IMR-90 (cell line): ENCODE measurements at regions not wholly inside any gene's neighbourhood (a gene's known extent, or its start where the extent isn't known, plus 50 kb on each side); places are given as distances from the start of the nearest gene placed in this dataset.

Source experiments
- ATAC-seq: fragments of 200-7000 bp; cut with Tn5 transposase; 2 replicates; pipeline ENCODE4 v1.9.1; 2020; ENCODE audit warnings: low read depth, mild to moderate bottlenecking, moderate library complexity
- BruUV-seq: library from RNA; stranded (reverse); fragments of 400-500 nt; replicated peaks from 2 replicates; lab custom pipeline; 2021; lab: Mats Ljungman, UMichigan
- CTCF ChIA-PET: fragments of 300-600 bp; formaldehyde crosslinking; extraction: SDS; loops from one replicate; lab custom pipeline; 2021; ENCODE audit warnings: antibody characterized with exemption; lab: Yijun Ruan, JAX
- POLR2A ChIA-PET: fragments of 300-600 bp; sonication (Branson Sonifier 250); formaldehyde crosslinking; loops from one replicate; lab custom pipeline; 2022; ENCODE audit warnings: antibody characterized with exemption; ENCODE audit not compliant: unreplicated experiment; lab: Charles Lee
- DNase-seq: peaks from one replicate; pipeline ENCODE4 v3.0.0; 2013
- H2AFZ ChIP-seq: replicated peaks from 2 replicates; pipeline ENCODE3; 2013; ENCODE audit warnings: low read length, mild to moderate bottlenecking; ENCODE audit not compliant: poor library complexity
- H2AK5ac ChIP-seq: 2 replicates; pipeline ENCODE4 v1.6.1; 2013; ENCODE audit warnings: low read depth, low read length, inconsistent platforms
- H2AK9ac ChIP-seq: replicated peaks from 2 replicates; pipeline ENCODE3; 2013; ENCODE audit warnings: mild to moderate bottlenecking, low read depth, low read length, moderate library complexity; ENCODE audit not compliant: poor library complexity
- H2BK120ac ChIP-seq: 2 replicates; pipeline ENCODE4 v1.6.1; 2013; ENCODE audit warnings: low read depth, low read length, inconsistent platforms
- H2BK15ac ChIP-seq: 3 replicates; pipeline ENCODE4 v1.6.1; 2013; ENCODE audit warnings: low read depth, low read length, inconsistent platforms
- H2BK20ac ChIP-seq: 2 replicates; pipeline ENCODE4 v1.6.1; 2013; ENCODE audit warnings: low read depth, mild to moderate bottlenecking, inconsistent platforms, low read length, moderate library complexity
- H2BK5ac ChIP-seq: 2 replicates; pipeline ENCODE4 v1.6.1; 2013; ENCODE audit warnings: mild to moderate bottlenecking, low read depth, low read length, inconsistent platforms; ENCODE audit not compliant: poor library complexity, severe bottlenecking
- H3K14ac ChIP-seq: replicated peaks from 2 replicates; pipeline ENCODE4 v1.6.1; 2013; ENCODE audit warnings: low read depth, low read length, inconsistent platforms
- H3K18ac ChIP-seq: 2 replicates; pipeline ENCODE4 v1.6.1; 2013; ENCODE audit warnings: low read depth, low read length, control low read depth
- H3K23ac ChIP-seq: 2 replicates; pipeline ENCODE4 v1.6.1; 2013; ENCODE audit warnings: low read depth, low read length, inconsistent platforms
- H3K27ac ChIP-seq: 2 replicates; pipeline ENCODE4 v1.5.1; 2013; ENCODE audit warnings: mild to moderate bottlenecking, control low read depth, low read length; ENCODE audit not compliant: insufficient read depth
- H3K27me3 ChIP-seq: 2 replicates; pipeline ENCODE4 v1.6.1; 2013; ENCODE audit warnings: low read length; ENCODE audit not compliant: control insufficient read depth, insufficient read depth
- H3K36me3 ChIP-seq: 2 replicates; pipeline ENCODE4 v1.6.1; 2013; ENCODE audit warnings: low read length, mixed read lengths; ENCODE audit not compliant: control insufficient read depth, insufficient read depth
- H3K4ac ChIP-seq: 2 replicates; pipeline ENCODE4 v1.6.1; 2013; ENCODE audit warnings: low read depth, low read length, inconsistent platforms
- H3K4me1 ChIP-seq: 2 replicates; pipeline ENCODE4 v1.6.1; 2013; ENCODE audit warnings: low read length, mixed read lengths; ENCODE audit not compliant: control insufficient read depth, insufficient read depth
- H3K4me2 ChIP-seq: 2 replicates; pipeline ENCODE4 v1.6.1; 2013; ENCODE audit warnings: low read depth, mild to moderate bottlenecking, control low read depth, low read length, moderate library complexity
- H3K4me3 ChIP-seq: 2 replicates; pipeline ENCODE4 v1.5.1; 2013; ENCODE audit warnings: low read depth, mild to moderate bottlenecking, control low read depth, low read length, moderate library complexity; ENCODE audit not compliant: insufficient read depth
- H3K56ac ChIP-seq: 2 replicates; pipeline ENCODE4 v1.6.1; 2013; ENCODE audit warnings: low read length, inconsistent platforms; ENCODE audit not compliant: insufficient read depth; ENCODE audit errors: extremely low read depth
- H3K79me1 ChIP-seq, 2 experiments: 2 replicates each; pipeline ENCODE4 v1.6.1; 2013; ENCODE audit warnings: low read length in 2 of 2, inconsistent platforms in 1 of 2, low read depth in 1 of 2
- H3K9ac ChIP-seq: 2 replicates; pipeline ENCODE4 v1.6.1; 2013; ENCODE audit warnings: low read depth, low read length, control low read depth
- H3K9me1 ChIP-seq: 2 replicates; pipeline ENCODE4 v1.6.1; 2013; ENCODE audit warnings: low read length, inconsistent platforms; ENCODE audit not compliant: insufficient read depth
- H3K9me3 ChIP-seq: 2 replicates; pipeline ENCODE4 v1.6.1; 2013; ENCODE audit warnings: low read length; ENCODE audit not compliant: control insufficient read depth, insufficient read depth
- H4K20me1 ChIP-seq: 2 replicates; pipeline ENCODE4 v1.6.1; 2013; ENCODE audit warnings: low read length, inconsistent platforms; ENCODE audit not compliant: insufficient read depth
- H4K5ac ChIP-seq: 2 replicates; pipeline ENCODE4 v1.6.1; 2013; ENCODE audit warnings: mild to moderate bottlenecking, low read depth, low read length, control low read depth
- H4K8ac ChIP-seq, 2 experiments: 2 replicates each; pipeline ENCODE4 v1.6.1; 2013; ENCODE audit warnings: low read depth in 2 of 2, low read length in 2 of 2, control low read depth in 1 of 2, inconsistent platforms in 1 of 2
- H4K91ac ChIP-seq: 2 replicates; pipeline ENCODE4 v1.6.1; 2013; ENCODE audit warnings: low read depth, low read length, inconsistent platforms; ENCODE audit not compliant: insufficient read depth
- BHLHE40 ChIP-seq: fragments of 150-350 bp; IDR thresholded peaks from 2 replicates; pipeline ENCODE4 v1.6.1; 2016; ENCODE audit warnings: mild to moderate bottlenecking, low read depth, low read length
- CEBPB ChIP-seq: IDR thresholded peaks from 2 replicates; pipeline ENCODE4 v1.6.1; 2012; ENCODE audit warnings: low read depth, low read length, improper control_type of control experiment
- CHD1 ChIP-seq: IDR thresholded peaks from 2 replicates; pipeline ENCODE4 v1.6.1; 2012; ENCODE audit warnings: low read depth, low read length, improper control_type of control experiment
- CTCF ChIP-seq: conservative IDR thresholded peaks from 2 replicates; pipeline ENCODE4 v1.5.1; 2012; ENCODE audit warnings: mild to moderate bottlenecking, low read depth, low read length, improper control_type of control experiment
- FOS ChIP-seq: fragments of 150-350 bp; IDR thresholded peaks from 2 replicates; pipeline ENCODE4 v1.6.1; 2016; ENCODE audit warnings: low read depth, low read length
- MAFK ChIP-seq: IDR thresholded peaks from 2 replicates; pipeline ENCODE4 v1.6.1; 2012; ENCODE audit warnings: low read depth, low read length, improper control_type of control experiment
- MAZ ChIP-seq: IDR thresholded peaks from 2 replicates; pipeline ENCODE4 v1.6.1; 2012; ENCODE audit warnings: low read depth, mild to moderate bottlenecking, low read length, improper control_type of control experiment, moderate library complexity, borderline replicate concordance
- MXI1 ChIP-seq: IDR thresholded peaks from 2 replicates; pipeline ENCODE4 v1.6.1; 2012; ENCODE audit warnings: low read depth, mild to moderate bottlenecking, low read length, moderate library complexity, borderline replicate concordance
- NFE2L2 ChIP-seq: fragments of 150-350 bp; IDR thresholded peaks from 2 replicates; pipeline ENCODE4 v1.6.1; 2016; ENCODE audit warnings: low read depth, mild to moderate bottlenecking, low read length
- POLR2A ChIP-seq: IDR thresholded peaks from 2 replicates; pipeline ENCODE4 v1.6.1; 2012; ENCODE audit warnings: mild to moderate bottlenecking, low read depth, low read length
- RAD21 ChIP-seq: IDR thresholded peaks from 2 replicates; pipeline ENCODE4 v1.6.1; 2012; ENCODE audit warnings: low read length, improper control_type of control experiment
- RCOR1 ChIP-seq: IDR thresholded peaks from 2 replicates; pipeline ENCODE4 v1.6.1; 2012; ENCODE audit warnings: mild to moderate bottlenecking, low read length, improper control_type of control experiment; ENCODE audit not compliant: insufficient replicate concordance
- RFX5 ChIP-seq: IDR thresholded peaks from 2 replicates; pipeline ENCODE4 v1.8.0; 2012; ENCODE audit warnings: low read depth, mild to moderate bottlenecking, low read length, moderate library complexity
- SMC3 ChIP-seq: fragments of 150-350 bp; IDR thresholded peaks from 2 replicates; pipeline ENCODE4 v1.6.1; 2016; ENCODE audit warnings: low read depth, mild to moderate bottlenecking, antibody characterized with exemption, low read length, moderate library complexity
- WGBS, 2 experiments: methylation state at CpG; one replicate each; pipeline versions ENCODE4 v1.1.5 to v1.1.7; 2013; ENCODE audit warnings: missing lambda C conversion rate in 2 of 2; ENCODE audit not compliant: insufficient read length in 1 of 2; ENCODE audit errors: extremely low coverage in 2 of 2; 5-methylcytosine and 5-hydroxymethylcytosine counted together
- dilution Hi-C: fragments of 300-500 bp; cut with HindIII; formaldehyde crosslinking; loops from one replicate; pipeline ENCODE4 v1.14.3; 2018; ENCODE audit warnings: low sequenced_read_pairs; ENCODE audit not compliant: unreplicated experiment
- in situ Hi-C: fragments of 300-500 bp; cut with MboI; formaldehyde crosslinking; loops from 3 replicates; pipeline ENCODE4 v1.14.3; 2019; ENCODE audit warnings: low sequenced_read_pairs, inconsistent platforms, mixed read lengths
- intact Hi-C: fragments of 100-400 bp; cut with micrococcal nuclease; formaldehyde crosslinking; loops from 2 replicates; pipeline ENCODE4 v1.10.0; 2022
- TF ChIP-seq, protein P1 (sequence below): fragments of 150-350 bp; IDR thresholded peaks from 2 replicates; pipeline ENCODE4 v1.6.1; 2017; ENCODE audit warnings: mild to moderate bottlenecking, antibody characterized with exemption, low read length, low read depth
- TF ChIP-seq, protein P2 (sequence below): fragments of 150-350 bp; IDR thresholded peaks from 2 replicates; pipeline ENCODE4 v1.6.1; 2016; ENCODE audit warnings: low read depth, mild to moderate bottlenecking, low read length, moderate library complexity, borderline replicate concordance

- Histone ChIP-seq H3K4me1 (no peaks in the 10 kb centered on the region), H3K18ac (no peak overlapping the region), H4K91ac (no peak overlapping the region), H3K23ac (no peak overlapping the region), H4K8ac (no peak overlapping the region), H3K27me3 (peaks cover 1% of the 10 kb centered on the region; the same call in 1 of the 2 replicates), H3K4me2 (no peak overlapping the region), H4K5ac (no peak overlapping the region), H3K27ac (no peak overlapping the region), H3K9me1 (no peaks in the 10 kb centered on the region), H2AK5ac (no peak overlapping the region), H4K20me1 (no peaks in the 10 kb centered on the region), H2AFZ (no peak overlapping the region), H3K4me3 (no peak overlapping the region), H2BK5ac (no peak overlapping the region), H3K9ac (no peak overlapping the region), H2BK15ac (no peak overlapping the region), H2BK120ac (no peak overlapping the region), H2AK9ac (no peak overlapping the region), H2BK20ac (no peak overlapping the region), H3K79me1 (no peaks in the 10 kb centered on the region), H3K14ac (no peak overlapping the region), H3K36me3 (no peaks in the 10 kb centered on the region), H3K9me3 (no peaks in the 10 kb centered on the region), H3K56ac (no peak overlapping the region), H3K4ac (no peak overlapping the region)
- ATAC-seq (no peak), DNase-seq (no peak)
- no CpG with 5 or more reads among the region's 2 CpGs for WGBS, 2 experiments
- BruUV-seq: no TSS peak
- dilution Hi-C loops (no loop called here), in situ Hi-C loops (no loop called here), intact Hi-C loops (no loop called here)
- ChIA-PET POLR2A (no interaction called here), CTCF (no interaction called here)
- TF ChIP-seq CEBPB (no peak), MXI1 (no peak), CHD1 (no peak), BHLHE40 (no peak), RFX5 (no peak), MAZ (no peak), NFE2L2 (no peak), CTCF (no peak), SMC3 (no peak), POLR2A (no peak), RCOR1 (no peak), MAFK (no peak), FOS (no peak), RAD21 (no peak)
- TF ChIP-seq, protein P1, sequence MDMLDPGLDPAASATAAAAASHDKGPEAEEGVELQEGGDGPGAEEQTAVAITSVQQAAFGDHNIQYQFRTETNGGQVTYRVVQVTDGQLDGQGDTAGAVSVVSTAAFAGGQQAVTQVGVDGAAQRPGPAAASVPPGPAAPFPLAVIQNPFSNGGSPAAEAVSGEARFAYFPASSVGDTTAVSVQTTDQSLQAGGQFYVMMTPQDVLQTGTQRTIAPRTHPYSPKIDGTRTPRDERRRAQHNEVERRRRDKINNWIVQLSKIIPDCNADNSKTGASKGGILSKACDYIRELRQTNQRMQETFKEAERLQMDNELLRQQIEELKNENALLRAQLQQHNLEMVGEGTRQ: no peak
- TF ChIP-seq, protein P2, sequence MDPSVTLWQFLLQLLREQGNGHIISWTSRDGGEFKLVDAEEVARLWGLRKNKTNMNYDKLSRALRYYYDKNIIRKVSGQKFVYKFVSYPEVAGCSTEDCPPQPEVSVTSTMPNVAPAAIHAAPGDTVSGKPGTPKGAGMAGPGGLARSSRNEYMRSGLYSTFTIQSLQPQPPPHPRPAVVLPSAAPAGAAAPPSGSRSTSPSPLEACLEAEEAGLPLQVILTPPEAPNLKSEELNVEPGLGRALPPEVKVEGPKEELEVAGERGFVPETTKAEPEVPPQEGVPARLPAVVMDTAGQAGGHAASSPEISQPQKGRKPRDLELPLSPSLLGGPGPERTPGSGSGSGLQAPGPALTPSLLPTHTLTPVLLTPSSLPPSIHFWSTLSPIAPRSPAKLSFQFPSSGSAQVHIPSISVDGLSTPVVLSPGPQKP: no peak
Measured at GRCh38 chr13:77379508-77379907, 52.6 kb upstream of the MYCBP2 start.
